HG03442 (cell line): ENCODE measurements at regions not wholly inside any gene's neighbourhood (a gene's known extent, or its start where the extent isn't known, plus 50 kb on each side); places are given as distances from the start of the nearest gene placed in this dataset.

Experiments
- ATAC-seq: cut with Tn5 transposase; IDR thresholded peaks from one replicate; pipeline ENCODE4 v1.9.1; 2021; ENCODE audit warnings: mild to moderate bottlenecking, moderate library complexity; ENCODE audit not compliant: unreplicated experiment

DNA sequence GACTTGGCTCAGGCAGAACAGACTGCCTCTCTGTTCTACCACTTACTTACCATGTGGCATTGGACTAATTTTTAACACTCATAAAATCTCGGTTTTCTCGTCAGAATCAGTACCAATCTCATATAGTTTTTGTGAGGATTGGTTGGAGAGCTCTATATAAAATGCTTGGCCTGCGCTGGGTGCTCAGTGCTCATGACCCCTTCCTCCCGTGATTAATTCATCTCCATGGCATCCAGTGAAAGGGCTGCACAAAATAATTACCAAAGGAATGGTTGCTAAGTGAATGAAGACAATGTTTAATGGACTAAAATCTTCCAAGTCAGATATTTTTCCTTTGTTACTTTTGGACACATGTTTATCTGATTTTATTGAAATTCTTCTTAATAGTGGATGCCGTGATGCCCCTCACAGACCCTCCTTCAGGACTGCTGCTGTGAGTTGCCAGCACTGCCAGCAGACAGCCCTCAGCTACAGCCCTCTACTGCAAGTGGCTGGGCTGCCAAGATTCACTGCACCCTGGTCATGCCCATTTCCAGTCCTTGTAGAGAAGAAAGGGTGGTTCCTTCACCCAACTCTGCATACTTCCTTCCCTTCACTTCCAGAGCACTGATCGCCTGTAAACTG, 436.5 kb downstream of the LMO4 start:
- no peak for ATAC-seq

DNA sequence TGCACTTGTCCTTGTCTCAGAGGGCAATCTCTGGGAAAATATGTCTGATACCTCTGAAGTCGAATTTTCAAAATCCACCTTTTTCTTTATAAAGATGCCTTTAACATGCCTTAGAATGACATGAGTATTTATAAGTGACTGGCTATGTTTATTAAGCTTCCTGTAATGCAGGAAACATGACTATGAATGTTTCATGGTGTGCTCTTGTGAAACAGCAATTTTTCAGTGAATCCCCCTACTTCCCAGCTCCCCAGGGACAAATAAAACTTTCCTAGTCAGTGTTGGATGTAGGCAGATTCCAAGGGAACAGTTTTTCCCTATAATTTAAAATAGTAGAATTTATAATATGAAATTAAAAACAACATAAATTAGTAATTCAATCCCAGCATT, 437.0 kb downstream of the LMO4 start:
- no peak for ATAC-seq

DNA sequence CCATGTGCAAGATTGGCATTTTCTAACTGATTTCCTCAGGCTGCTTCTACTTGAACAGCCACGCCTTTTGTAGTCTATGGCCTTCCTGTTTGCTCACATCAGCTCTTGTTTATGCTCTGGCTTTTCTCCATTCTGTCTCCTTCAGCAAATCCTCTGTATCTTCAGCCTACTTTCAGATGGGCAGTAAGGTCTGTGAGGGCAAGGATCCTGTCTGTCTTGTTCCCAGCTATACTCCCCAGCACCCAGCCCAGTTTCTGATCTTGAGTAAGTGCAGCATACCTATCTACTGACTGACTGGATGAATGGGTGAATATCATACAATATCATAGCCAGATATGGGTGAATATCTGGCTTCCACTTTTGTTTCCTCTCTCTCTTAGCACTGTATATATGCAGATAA, 438.1 kb downstream of the LMO4 start:
- no peak for ATAC-seq

DNA sequence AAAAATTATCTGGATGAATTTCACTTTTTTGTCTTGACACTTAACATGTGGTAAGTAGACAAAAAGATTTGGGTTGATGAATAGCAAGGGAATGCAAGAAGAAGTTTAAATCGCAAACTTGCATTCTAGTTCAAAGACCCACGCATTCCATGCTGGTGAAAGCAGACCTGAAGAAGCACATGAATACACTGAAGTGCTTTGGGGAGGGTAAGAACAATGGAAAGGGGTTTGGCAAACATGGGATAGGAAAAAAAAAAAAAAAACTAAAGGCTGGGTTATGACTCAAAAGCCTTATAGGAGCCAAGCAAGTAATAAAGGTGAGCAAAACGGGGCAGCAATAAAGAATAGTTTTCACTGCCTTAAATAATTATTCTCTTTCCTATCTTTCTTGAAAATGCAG, 450.2 kb downstream of the LMO4 start:
- no peak for ATAC-seq

DNA sequence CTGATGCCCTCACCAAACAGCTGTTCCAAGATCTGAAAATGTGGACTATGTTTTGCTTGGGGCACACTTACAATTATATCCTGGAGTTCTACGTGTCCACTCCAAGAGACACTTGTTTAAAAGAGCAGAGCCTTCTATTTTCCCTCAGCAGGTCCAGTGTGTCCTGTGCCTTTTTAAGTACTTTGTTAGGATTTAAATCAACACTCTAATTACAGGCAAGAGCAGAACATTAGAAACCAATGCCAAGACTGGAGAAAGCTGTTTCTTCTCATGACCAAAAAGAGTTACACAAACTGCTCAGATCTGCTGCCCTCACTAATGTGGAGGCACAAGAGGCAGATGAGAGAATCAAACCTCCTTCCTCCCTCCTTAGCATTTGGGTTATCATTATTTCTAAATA, 452.9 kb downstream of the LMO4 start:
- ATAC-seq = no peak

DNA sequence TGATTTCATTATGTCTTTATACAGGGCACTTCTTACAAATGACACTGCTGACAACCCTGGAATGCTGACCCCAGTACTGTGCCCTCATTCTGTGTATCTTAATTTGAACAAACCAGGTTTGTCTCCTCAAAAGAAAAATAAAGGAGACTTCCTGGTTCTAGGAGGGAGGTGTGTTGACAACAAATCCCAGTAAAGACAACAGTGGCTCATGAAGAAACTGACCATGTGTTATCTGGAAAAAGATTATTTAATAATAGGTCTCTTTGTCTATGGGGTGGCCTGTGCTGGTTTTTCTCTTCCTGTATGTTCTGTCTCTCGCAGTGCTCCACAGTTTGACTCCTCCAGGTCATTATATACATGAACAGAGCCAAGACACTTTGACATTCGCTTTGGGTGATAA, 454.6 kb downstream of the LMO4 start:
- ATAC-seq = no peak

DNA sequence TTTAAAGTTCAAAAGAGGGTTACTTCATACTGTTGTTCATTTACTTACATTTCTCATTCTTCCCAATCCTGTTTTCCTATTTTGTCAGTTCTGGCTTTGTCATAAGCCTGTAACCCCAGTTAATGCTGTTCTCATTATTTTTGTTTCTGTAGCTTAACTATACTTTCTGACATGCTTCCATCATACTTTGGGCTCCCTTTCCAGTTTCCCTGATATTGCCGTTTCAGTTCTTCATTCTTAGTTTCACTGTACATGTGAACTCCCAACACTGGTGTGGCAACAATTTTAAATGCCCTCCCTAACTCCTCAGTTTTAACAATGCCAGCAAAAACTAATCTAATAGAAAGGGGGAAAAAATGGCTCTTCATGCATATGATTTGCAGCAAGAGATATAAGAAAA, 456.7 kb downstream of the LMO4 start:
- no peak for ATAC-seq

DNA sequence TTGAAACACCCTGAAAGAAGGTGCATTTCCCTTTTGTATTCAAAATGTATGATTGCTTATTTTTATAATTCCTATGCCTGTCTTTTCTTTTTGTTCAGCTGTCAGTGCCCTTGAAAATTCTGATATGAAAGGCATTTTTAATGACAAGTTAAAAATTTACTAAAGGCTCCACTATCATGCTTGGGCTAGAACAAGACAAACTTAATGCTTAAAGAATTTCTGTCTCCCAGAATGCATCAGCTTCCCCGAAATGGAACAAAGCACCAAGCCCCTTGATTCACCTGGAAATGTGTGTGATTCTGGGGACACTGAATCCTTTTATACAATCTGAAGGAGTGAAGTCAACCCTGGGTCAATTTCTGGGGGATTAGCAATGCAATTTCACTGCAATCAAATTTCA, 457.5 kb downstream of the LMO4 start:
- ATAC-seq = no peak

DNA sequence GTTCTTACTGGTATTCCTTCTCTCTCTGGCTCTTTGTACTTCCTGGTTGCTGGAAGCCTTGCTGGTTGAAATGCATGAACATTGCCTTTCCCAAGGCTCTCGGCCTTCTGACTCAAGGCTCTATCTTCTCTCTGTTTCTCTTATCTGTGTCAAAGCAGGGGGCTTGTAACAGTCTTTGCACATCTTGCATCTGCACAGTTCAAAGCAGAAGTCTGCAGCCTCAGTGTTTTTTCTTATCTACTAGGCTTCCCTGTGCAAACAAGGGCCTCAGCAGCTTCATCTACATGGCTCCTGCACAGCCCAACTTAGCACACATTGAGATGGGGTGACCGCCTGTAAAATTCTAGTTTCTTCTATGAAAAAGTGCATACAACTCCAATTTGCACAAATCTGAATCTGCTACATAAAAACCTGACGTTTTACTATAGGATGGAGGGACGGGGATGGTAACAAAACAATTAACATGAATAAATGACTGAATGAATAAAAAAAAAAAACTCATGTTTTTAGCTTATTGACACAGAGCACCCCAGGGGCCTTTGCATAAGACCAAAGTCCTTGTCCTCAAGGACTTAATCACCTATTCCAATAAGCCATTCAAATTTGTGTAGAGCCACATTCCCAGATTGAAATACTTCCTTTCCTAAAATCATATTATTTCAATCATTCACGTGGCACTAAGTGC, 458.3 kb downstream of the LMO4 start:
- no peak for ATAC-seq

DNA sequence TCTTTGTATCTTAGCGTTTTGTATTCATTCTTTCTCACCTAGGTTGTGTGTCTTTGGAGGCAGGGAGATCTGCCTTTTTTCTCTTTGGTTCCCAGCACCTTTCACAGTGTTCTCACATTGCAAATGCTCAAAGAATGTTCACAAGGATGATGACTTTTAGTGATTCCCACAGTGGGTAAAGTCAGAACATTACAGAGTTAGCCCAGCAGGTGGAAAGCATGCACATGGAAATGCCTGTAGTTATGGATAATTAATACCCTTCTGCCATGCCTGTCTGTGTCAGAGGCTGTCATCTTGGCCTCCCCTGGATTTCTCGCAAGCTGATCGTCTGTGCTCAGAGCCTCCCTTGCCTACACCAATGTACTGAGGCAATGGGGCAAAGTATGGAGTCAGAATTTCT, 458.9 kb downstream of the LMO4 start:
- ATAC-seq = no peak

DNA sequence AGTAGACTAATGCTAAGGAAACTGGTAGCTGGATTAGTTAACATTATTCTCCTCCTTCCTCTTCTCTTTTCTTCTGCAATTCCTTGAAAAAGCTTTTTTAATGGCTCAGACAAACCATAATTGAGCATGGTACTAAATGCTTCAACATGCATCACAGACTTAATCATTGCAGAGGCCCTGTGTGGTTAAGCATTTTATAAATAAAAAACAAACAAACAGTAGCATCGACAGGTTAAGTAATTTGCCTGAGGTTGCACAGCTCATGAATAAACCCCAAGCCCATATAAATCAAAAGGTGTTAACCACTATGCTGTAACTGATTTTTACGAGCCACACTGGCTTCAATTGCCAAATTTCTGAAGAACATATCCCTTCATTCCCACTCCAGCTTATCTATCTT, 462.1 kb downstream of the LMO4 start:
- ATAC-seq = no peak

DNA sequence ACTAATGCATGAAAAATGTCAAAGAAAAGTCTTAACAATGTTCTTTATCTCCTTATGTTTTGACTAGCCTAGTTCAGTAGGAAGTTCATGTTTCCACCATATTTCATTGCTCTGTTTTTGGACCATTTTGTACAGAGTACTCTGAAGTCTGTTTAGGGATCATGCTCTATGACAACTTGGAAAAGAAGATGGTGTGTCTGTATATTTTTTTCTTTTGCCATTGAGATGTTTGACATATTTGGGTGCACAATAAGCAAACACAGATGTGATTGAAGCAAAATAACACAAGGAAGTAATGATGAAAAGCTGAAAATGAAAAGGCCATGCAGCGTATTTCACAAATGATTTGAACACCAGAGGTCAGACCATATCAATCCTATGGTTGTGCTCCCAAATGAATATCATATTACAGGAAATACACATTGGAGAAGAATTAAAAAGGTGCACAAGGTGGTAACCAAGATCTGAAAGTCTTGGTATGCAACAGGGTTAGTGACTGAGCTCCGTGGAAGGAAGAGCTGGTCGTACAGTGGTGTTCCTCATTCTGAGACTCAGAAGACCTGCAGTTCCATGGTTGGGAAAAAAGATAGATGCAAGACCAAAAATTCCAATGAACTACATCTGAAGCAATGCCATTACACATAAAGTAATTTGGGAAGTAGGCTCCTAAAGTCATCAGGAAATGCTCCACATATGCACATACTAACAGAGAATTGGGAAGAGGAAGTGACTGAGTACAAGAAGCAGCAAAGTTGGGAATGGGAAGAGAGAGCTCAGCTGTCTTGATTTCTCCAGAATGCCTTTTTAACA, 463.5 kb downstream of the LMO4 start:
- ATAC-seq = no peak

DNA sequence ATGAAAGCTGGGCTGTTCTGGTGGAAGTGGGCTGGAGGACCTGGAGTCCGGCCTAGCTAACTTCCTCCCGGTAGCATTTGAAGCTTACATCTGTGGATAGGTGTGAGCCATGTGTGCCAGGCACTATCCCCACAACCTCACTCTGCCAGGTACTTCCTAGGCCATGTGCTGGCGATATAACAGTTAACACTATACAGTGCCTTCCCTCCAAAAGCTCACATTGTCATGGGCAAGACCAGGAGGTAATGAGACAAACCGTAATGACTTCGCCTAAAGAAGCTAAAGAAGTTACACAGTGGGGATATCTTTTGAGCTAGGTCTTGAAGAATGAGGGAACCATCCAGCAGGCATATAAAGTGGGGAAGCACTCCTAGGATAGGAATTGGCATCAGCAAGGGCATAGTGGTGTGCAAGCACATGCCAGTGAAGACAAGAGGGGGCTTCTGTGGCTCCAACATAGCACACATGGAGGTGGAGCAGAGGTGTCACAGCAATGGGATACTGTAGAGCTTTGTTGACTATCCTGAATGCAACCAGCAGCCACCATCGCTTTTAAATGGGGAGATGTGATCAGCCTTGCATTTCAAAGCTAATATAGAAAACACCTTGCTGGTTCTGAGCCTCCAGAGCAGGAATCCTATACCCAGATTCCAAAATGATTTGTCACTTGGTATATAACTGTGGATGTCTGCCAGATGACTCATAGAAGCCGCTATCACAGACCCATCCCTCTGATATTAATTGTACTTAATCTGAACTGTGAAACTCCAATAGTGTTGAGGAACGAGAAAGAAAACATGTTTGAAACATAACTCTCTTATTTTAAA, 466.3 kb downstream of the LMO4 start:
- no peak for ATAC-seq

DNA sequence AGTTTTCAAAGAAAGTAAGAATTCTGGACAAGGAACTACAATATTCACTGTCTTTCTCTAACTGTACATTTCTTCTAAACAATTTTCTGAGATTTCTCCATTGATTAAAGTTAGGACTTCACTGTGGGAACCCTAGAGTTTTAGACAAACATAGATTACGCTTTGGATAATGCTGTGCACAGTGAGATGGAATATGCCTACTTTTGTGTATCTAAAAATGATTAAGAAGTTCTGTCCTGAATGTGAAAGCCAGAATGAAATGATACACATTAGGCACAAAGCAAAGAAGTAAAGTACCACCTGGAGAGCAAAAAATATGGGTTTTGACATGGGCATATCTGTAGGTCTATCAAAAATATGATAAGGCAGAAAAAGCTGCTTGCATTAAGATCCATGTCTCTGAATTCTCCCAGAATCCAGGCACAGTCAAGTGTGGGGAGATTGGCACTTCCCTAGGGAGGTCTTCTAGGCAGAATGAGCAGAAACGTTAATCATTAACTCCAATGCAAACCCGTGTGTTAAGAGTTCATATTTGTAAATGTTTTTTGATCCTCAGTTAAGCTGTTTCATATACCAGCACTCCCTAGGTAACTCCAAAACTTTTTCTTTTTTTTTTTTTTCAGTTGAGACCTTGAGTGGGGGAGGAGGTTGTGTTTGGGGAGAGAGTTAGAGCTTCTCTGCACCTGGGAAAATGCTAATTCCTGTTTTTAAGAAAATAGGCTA, 467.1 kb downstream of the LMO4 start:
- ATAC-seq = no peak

DNA sequence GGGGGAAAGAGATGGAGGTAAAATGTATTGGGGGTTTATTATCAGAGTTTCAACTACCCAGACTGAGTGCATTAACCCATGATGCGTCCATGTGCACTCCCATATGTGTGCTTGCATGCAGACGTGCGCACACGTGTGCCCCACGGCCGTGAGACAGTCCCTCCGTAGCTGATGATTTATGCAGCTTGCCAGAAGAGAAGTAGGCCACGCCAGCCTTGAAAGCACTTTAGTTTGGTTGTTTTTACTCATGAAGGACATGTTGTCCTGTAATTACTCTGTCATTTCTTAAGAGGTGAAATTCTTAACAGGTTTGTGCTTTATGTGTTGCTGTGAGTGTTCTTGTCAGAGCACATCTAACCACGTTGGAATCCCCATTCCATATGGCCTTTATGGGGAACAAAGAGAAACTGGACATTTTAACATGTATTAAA, 467.8 kb downstream of the LMO4 start:
- no peak for ATAC-seq

DNA sequence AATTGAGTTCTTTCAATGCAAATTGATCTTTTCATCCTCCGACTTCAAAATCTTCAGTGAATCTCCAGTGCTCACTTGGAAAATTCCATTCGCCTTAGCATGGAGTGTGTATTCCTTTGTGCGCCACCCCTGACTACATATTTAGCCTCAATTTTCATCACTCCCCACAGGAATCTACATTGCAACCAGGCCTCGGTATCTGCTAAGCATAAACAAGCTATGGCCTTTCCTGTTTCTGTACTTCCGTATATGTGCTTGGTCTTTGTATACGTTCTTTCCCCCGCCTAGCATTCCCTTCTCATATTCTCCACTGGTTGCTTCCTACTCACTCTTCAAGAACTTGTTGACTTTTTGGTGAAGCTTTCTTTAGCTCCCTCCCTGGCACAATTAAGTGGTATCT, 470.8 kb downstream of the LMO4 start:
- ATAC-seq = no peak

DNA sequence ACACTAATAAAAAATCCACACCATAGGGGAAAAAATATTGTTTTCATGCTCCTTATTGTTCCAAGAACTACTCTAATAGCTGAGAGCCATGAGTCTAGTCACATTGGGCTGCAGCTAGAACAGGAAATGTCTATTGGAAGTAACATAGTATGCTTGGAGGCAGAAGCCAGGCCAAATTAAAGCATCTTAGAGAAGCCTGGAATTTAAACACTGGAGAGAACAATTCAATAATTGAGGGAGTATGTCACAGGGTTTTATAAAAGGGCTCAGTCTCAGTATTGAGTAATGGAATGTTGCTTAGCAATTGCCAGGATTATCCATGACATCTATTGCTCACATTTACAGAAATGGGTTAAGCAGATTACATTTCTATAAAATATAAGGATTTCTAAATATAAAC, 471.3 kb downstream of the LMO4 start:
- no peak for ATAC-seq

DNA sequence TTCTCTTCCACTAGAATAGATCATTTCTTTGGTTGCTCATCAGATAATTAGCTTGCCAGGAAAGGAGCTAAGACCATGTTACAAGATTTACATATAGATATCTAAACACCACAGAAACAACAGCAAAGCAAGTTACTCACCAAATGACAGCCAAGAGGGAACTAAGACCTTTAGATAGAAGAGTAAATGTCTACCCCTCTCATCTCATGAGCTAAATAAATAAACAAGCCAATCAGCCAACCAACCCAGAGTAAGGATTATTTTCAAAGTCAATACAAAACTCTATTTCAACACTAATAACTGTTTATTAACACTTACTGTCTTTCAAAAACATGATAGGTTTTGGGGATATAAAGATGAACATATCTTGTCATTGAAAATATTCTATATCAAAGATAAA, 474.7 kb downstream of the LMO4 start:
- no peak for ATAC-seq

DNA sequence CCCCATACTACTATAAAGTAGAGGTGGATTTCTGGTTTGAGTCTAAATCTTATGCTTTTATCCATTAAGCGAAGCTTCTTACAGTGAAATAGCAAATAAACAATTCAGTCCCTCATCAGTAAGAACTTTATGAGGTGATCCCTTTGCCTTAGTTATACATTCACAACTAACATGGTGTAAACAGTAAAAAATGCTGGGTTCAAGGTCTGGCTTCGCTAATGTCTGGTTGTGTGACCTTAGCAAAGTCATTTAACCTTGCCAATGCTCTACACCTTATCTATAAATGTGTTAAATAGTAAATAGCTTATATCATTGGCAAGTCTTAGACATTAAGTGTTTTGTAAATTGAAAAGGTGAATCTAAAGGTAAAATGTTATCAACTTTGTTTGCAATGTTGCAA, 475.4 kb downstream of the LMO4 start:
- ATAC-seq = no peak

DNA sequence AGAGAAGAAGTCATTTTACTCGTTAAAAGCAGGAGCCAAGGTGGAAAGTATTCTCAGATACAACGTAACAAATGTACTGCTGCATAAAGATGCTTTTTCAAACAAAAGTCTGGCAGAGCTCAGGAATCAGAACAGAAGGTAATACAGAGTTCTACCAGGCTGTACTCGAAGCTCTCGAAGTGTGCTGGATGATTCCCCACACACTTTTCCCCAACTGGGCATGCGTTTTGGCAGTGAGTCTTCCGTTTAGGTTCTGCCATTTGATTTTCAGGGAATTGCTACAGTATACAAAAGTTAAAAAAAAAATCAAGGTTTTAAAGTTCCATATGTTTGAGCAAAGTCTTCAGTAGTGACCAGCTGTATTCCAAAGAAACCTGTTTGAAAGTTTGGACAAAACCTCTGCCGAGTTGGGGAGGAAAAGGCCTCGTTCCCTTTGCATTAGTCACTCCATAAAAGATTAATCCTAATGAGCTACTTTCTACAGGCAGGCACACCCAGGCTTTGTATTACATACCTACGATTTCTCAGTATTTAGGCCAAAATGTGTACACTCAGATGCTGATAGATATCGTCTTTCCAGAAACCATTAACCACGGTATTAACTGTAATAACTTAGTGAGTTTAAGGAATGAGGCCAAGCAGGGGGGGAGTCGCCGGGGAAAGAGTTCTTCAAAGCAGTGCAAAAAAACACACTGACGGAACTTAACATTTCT, 477.1 kb downstream of the LMO4 start:
- ATAC-seq = no peak
